Amniotic epithelial cell (primary cell): ENCODE measurements at regions not wholly inside any gene's neighbourhood (a gene's known extent, or its start where the extent isn't known, plus 50 kb on each side); places are given as distances from the start of the nearest gene placed in this dataset.

Experiments used
- DNase-seq: peaks from one replicate; pipeline ENCODE4 v3.0.0-alpha.2; 2010; ENCODE audit warnings: low read depth

- DNase-seq: no peak
Measured at GRCh38 chr6:145374570-145374969, 360.8 kb downstream of the EPM2A start.

GRCh38 chr6:145375502-145375901, 359.8 kb downstream of the EPM2A start:
- no peak for DNase-seq

GRCh38 chr6:145380186-145380585, 355.1 kb downstream of the EPM2A start:
- DNase-seq: no peak

GRCh38 chr6:145381941-145382340, 353.4 kb downstream of the EPM2A start:
- no peak for DNase-seq

GRCh38 chr6:145383428-145383827, 351.9 kb downstream of the EPM2A start:
- DNase-seq: no peak

- no peak for DNase-seq
Measured at GRCh38 chr6:145384503-145384902, 350.8 kb downstream of the EPM2A start.

- no peak for DNase-seq
Measured at GRCh38 chr6:145396499-145396898, 338.8 kb downstream of the EPM2A start.

GRCh38 chr6:145400508-145400907, 334.8 kb downstream of the EPM2A start:
- DNase-seq: no peak

- no peak for DNase-seq
Measured at GRCh38 chr6:145405006-145405551, 330.2 kb downstream of the EPM2A start.

GRCh38 chr6:145406783-145407182, 328.5 kb downstream of the EPM2A start:
- DNase-seq: no peak

GRCh38 chr6:145415616-145416015, 319.7 kb downstream of the EPM2A start:
- no peak for DNase-seq

GRCh38 chr6:145420599-145420998, 314.7 kb downstream of the EPM2A start:
- DNase-seq: no peak

- DNase-seq: no peak
Measured at GRCh38 chr6:145423936-145424335, 311.4 kb downstream of the EPM2A start.

- DNase-seq: no peak
Measured at GRCh38 chr6:145427232-145427631, 308.1 kb downstream of the EPM2A start.

GRCh38 chr6:145428706-145429105, 306.6 kb downstream of the EPM2A start:
- DNase-seq: peak; percentile 12

GRCh38 chr6:145442110-145442509, 293.2 kb downstream of the EPM2A start:
- no peak for DNase-seq

- DNase-seq: no peak
Measured at GRCh38 chr6:145445674-145446073, 289.6 kb downstream of the EPM2A start.

- DNase-seq: peak; percentile 5
Measured at GRCh38 chr6:145451029-145451428, 284.3 kb downstream of the EPM2A start.

GRCh38 chr6:145453376-145453775, 281.9 kb downstream of the EPM2A start:
- peak; percentile 8 for DNase-seq

- DNase-seq: no peak
Measured at GRCh38 chr6:145454006-145454405, 281.3 kb downstream of the EPM2A start.

- DNase-seq: peak; percentile 7
Measured at GRCh38 chr6:145457556-145457955, 277.8 kb downstream of the EPM2A start.

GRCh38 chr6:145468534-145468933, 266.8 kb downstream of the EPM2A start:
- DNase-seq: no peak

- DNase-seq: no peak
Measured at GRCh38 chr6:145469021-145469420, 266.3 kb downstream of the EPM2A start.

- no peak for DNase-seq
Measured at GRCh38 chr6:145475794-145476396, 259.4 kb downstream of the EPM2A start.
